Adrenal gland (tissue), 9 donors: ENCODE measurements at regions not wholly inside any gene's neighbourhood (a gene's known extent, or its start where the extent isn't known, plus 50 kb on each side); places are given as distances from the start of the nearest gene placed in this dataset.

Source experiments
- DNase-seq, 7 donors: peaks; one replicate each; pipeline ENCODE4 v3.0.0-alpha.2; 2019 to 2020
- H3K27ac ChIP-seq, 5 donors: fragments of 200-600 bp; sonication (generic) in 4 of 5; 1 replicate in 3 of 5; 2 replicates in 2 of 5; pipeline versions ENCODE4 v1.5.1 to v1.8.0; 2016 to 2020; ENCODE audit warnings: mild to moderate bottlenecking in 1 of 5
- H3K27me3 ChIP-seq: fragments of 200-600 bp; 2 replicates; pipeline ENCODE4 v1.8.0; 2021
- H3K36me3 ChIP-seq, 2 donors: fragments of 200-600 bp; replicated peaks in 1 of 2; 1 replicate in 1 of 2; 2 replicates in 1 of 2; pipeline versions ENCODE4 v1.5.1 to v1.8.0; 2018 to 2022
- H3K4me1 ChIP-seq, 2 donors: fragments of 200-600 bp; replicated peaks in 1 of 2; 1 replicate in 1 of 2; 2 replicates in 1 of 2; pipeline versions ENCODE4 v1.5.1 to v1.8.0; 2018 to 2021
- H3K4me3 ChIP-seq, 4 donors: fragments of 200-600 bp; sonication (generic) in 3 of 4; one replicate each; pipeline ENCODE4 v1.5.1; 2016 to 2018
- H3K9me3 ChIP-seq, 3 donors: fragments of 200-600 bp; sonication (generic) in 1 of 3; replicated peaks in 1 of 3; 1 replicate in 2 of 3; 2 replicates in 1 of 3; pipeline versions ENCODE4 v1.5.1 to v1.8.0; 2016 to 2021
- CTCF ChIP-seq, 6 experiments: fragments of 450-650 bp in 4 of 6; fragments of 200-600 bp in 2 of 6; sonication (generic) in 1 of 6; IDR thresholded peaks; 1 replicate in 5 of 6; 2 replicates in 1 of 6; pipeline versions ENCODE4 v1.5.1 to v1.8.0; 2016 to 2021; ENCODE audit warnings: antibody characterized with exemption in 6 of 6, mild to moderate bottlenecking in 2 of 6, moderate library complexity in 1 of 6
- POLR2A ChIP-seq, 2 donors: fragments of 450-650 bp; IDR thresholded peaks; one replicate each; pipeline ENCODE4 v1.6.1; 2017; ENCODE audit warnings: antibody characterized with exemption in 2 of 2, mild to moderate bottlenecking in 2 of 2, moderate library complexity in 1 of 2
- WGBS, 4 donors: extraction: QIAGEN DNeasy Blood & Tissue Kit in 2 of 4; methylation state at CpG; one replicate each; pipeline versions ENCODE4 v1.1.5 to v1.1.7; 2013 to 2017; 5-methylcytosine and 5-hydroxymethylcytosine counted together
- intact Hi-C, 2 donors: fragments of 100-400 bp; cut with DNase I; formaldehyde crosslinking; loops; one replicate each; pipeline versions ENCODE4 v1.14.1 to v1.15.0; 2022 to 2023
- donor health status: healthy with polysubstance abuse.
- donor health status: Bipolar disorder and iron deficiency.
- donor health status: DM: yes; HTN: yes; CAD: no.
- donor health status: DM: no; HTN: no; CAD: no.
- donor health status: DM: no; HTN: no; CAD: no.

- no peak for DNase-seq
- WGBS, 4 donors: 41 to 55% (median 54%) methylated on average over 5 of the region's 5 CpGs
- no peak for TF ChIP-seq CTCF (IDR thresholded peaks at IDR 0.05)
- no peak for TF ChIP-seq POLR2A (IDR thresholded peaks at IDR 0.05)
- intact Hi-C loops: no loop called here
- H3K27ac ChIP-seq: no peak overlapping the region
- H3K36me3 ChIP-seq: no peaks in the 10 kb centered on the region
- H3K27me3 ChIP-seq: peaks cover 14% of the 10 kb centered on the region
- H3K4me1 ChIP-seq: no peaks in the 10 kb centered on the region
- H3K4me3 ChIP-seq: no peak overlapping the region
- no peaks in the 10 kb centered on the region for H3K9me3 ChIP-seq
These were observed 449.0 kb downstream of the NPHP4 start for GRCh38 chr1:5543235-5543634.

- no peak for DNase-seq
- 76 to 91% (median 79%) methylated on average over 1 to 3 of the region's 3 CpGs for WGBS, 4 donors
- Histone ChIP-seq H3K36me3 (no peaks in the 10 kb centered on the region), H3K4me3 (no peak overlapping the region), H3K4me1 (no peaks in the 10 kb centered on the region), H3K27ac (no peak overlapping the region), H3K27me3 (no peaks in the 10 kb centered on the region), H3K9me3 (no peaks in the 10 kb centered on the region)
- intact Hi-C loops: no loop called here
- TF ChIP-seq POLR2A (IDR thresholded peaks at IDR 0.05) (no peak), CTCF (IDR thresholded peaks at IDR 0.05) (no peak)
These were observed 459.4 kb downstream of the NPHP4 start for GRCh38 chr1:5532811-5533210.

- TF ChIP-seq CTCF (IDR thresholded peaks at IDR 0.05): no peak
- no peak for TF ChIP-seq POLR2A (IDR thresholded peaks at IDR 0.05)
- Histone ChIP-seq H3K27me3 (peaks cover 9% of the 10 kb centered on the region), H3K36me3 (no peaks in the 10 kb centered on the region), H3K9me3 (no peaks in the 10 kb centered on the region), H3K4me3 (no peak overlapping the region), H3K27ac (no peak overlapping the region), H3K4me1 (no peaks in the 10 kb centered on the region)
- DNase-seq: no peak
- intact Hi-C loops: no loop called here
- 75 to 83% (median 79%) methylated on average over 19 of the region's 19 CpGs for WGBS, 4 donors
These were observed 465.2 kb downstream of the NPHP4 start for GRCh38 chr1:5526822-5527551.

- Histone ChIP-seq H3K27ac (no peak overlapping the region), H3K27me3 (peaks cover 9% of the 10 kb centered on the region), H3K4me3 (no peak overlapping the region), H3K36me3 (no peaks in the 10 kb centered on the region), H3K9me3 (no peaks in the 10 kb centered on the region), H3K4me1 (no peaks in the 10 kb centered on the region)
- intact Hi-C loops: no loop called here
- no peak for DNase-seq
- TF ChIP-seq POLR2A (IDR thresholded peaks at IDR 0.05) (no peak), CTCF (IDR thresholded peaks at IDR 0.05) (no peak)
- 41 to 72% (median 61%) methylated on average over 2 to 8 of the region's 8 CpGs for WGBS, 4 donors
These were observed 465.9 kb downstream of the NPHP4 start for GRCh38 chr1:5526385-5526750.
